Lower leg skin (tissue), 4 donors: ENCODE measurements at regions not wholly inside any gene's neighbourhood (a gene's known extent, or its start where the extent isn't known, plus 50 kb on each side); places are given as distances from the start of the nearest gene placed in this dataset.

Experiments
- DNase-seq, 2 donors: peaks; one replicate each; pipeline ENCODE4 v3.0.0-alpha.2; 2019; ENCODE audit warnings: low spot score in 2 of 2
- H3K4me3 ChIP-seq: fragments of 200-600 bp; sonication (generic); 2 replicates; pipeline ENCODE4 v1.5.1; 2017; ENCODE audit warnings: mild to moderate bottlenecking, low read depth; ENCODE audit not compliant: poor library complexity, severe bottlenecking
- POLR2A ChIP-seq, 2 donors: fragments of 450-650 bp; IDR thresholded peaks; one replicate each; pipeline ENCODE4 v1.6.1; 2016 to 2017; ENCODE audit warnings: antibody characterized with exemption in 2 of 2, mild to moderate bottlenecking in 1 of 2, moderate library complexity in 1 of 2
- WGBS, 2 donors: methylation state at CpG; one replicate each; pipeline ENCODE4 v1.1.5; 2018; 5-methylcytosine and 5-hydroxymethylcytosine counted together
- intact Hi-C: fragments of 100-400 bp; cut with DNase I; formaldehyde crosslinking; loops from one replicate; pipeline ENCODE4 v1.15.0; 2023; ENCODE audit warnings: low total_unique reads
- TF ChIP-seq, protein P1 (sequence below), 3 donors: fragments of 450-650 bp; IDR thresholded peaks; one replicate each; pipeline ENCODE4 v1.5.1; 2016; ENCODE audit warnings: antibody characterized with exemption in 3 of 3, mild to moderate bottlenecking in 3 of 3, moderate library complexity in 2 of 3

DNA sequence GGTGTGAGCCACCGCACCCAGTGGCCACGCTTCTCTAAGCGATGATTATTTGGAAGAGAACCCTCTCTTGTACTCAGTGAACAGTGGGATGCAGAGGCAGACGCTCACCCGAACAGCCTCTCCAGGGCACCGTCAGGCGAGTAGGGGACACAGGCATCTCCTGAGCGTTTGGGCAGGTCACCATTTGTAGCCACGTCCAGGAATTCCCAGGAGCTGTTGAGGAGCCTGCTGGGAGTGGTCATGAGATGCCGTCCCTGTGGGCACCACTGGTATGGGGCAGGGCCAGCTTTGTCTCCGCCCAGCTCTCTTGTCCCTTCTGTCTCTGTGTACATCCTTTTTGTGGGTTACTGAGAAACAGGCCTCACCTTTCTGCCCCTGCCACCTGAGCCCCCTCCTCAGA is 81.3 kb upstream of the ZNF469 start:
- H3K4me3 ChIP-seq: no peak overlapping the region
- WGBS, 2 donors: 89 to 90% methylated on average over 11 of the region's 11 CpGs
- intact Hi-C loops: no loop called here
- no peak for TF ChIP-seq POLR2A (IDR thresholded peaks at IDR 0.05)
- TF ChIP-seq, protein P1, sequence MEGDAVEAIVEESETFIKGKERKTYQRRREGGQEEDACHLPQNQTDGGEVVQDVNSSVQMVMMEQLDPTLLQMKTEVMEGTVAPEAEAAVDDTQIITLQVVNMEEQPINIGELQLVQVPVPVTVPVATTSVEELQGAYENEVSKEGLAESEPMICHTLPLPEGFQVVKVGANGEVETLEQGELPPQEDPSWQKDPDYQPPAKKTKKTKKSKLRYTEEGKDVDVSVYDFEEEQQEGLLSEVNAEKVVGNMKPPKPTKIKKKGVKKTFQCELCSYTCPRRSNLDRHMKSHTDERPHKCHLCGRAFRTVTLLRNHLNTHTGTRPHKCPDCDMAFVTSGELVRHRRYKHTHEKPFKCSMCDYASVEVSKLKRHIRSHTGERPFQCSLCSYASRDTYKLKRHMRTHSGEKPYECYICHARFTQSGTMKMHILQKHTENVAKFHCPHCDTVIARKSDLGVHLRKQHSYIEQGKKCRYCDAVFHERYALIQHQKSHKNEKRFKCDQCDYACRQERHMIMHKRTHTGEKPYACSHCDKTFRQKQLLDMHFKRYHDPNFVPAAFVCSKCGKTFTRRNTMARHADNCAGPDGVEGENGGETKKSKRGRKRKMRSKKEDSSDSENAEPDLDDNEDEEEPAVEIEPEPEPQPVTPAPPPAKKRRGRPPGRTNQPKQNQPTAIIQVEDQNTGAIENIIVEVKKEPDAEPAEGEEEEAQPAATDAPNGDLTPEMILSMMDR (IDR thresholded peaks at IDR 0.05): no peak
- no peak for DNase-seq

DNA sequence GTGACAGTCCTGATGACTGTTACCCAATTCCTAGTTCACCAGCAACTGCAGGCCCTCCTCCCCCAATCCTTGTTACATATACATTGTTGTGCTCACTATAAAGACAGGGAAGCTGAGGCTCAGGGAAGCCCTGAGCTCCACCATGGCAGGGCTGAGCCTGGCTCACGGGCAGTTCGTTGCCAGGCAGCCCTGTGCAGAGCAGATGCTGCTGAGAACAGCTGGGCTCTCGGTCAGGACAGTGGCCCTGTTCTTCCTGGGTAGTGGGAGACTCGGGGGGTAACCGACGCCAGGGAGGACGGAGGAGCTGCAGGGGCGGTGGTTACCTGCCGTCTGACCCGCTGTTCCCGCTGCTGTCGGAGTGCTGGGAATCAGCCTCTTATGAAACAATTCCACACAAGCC is 80.9 kb upstream of the ZNF469 start:
- DNase-seq: no peak

DNA sequence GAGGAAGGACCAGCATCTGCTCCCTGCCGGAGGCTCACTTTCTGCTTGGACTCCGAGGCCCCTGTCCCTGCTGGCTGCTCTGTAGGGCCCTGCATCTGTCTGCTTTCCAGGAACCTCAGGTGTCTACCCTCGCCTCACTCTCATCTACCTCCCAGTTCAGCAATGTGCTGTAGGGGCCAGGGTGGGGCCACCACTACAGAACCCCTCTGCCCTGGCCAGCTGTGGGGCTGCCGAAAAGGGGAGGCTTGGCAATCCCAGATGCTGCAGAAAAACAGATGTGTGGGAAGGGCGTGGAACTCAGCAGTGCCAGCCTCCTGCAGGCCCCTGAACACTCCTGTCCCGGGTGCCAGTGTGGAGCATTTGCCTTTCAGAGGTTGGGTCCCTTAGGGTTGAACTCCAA is 80.1 kb upstream of the ZNF469 start:
- TF ChIP-seq POLR2A (IDR thresholded peaks at IDR 0.05): no peak
- TF ChIP-seq, protein P1 (IDR thresholded peaks at IDR 0.05): no peak
- DNase-seq: no peak
- 89 to 92% methylated on average over 6 of the region's 6 CpGs for WGBS, 2 donors
- H3K4me3 ChIP-seq: no peak overlapping the region
- intact Hi-C loops: no loop called here

More for the DNA sequence above, 80.9 kb upstream of the ZNF469 start:
- intact Hi-C loops: no loop called here
- TF ChIP-seq, protein P1 (IDR thresholded peaks at IDR 0.05): no peak
- no peak for TF ChIP-seq POLR2A (IDR thresholded peaks at IDR 0.05)
- no peak overlapping the region for H3K4me3 ChIP-seq
- WGBS, 2 donors: 58 to 66% methylated on average over 12 of the region's 12 CpGs

DNA sequence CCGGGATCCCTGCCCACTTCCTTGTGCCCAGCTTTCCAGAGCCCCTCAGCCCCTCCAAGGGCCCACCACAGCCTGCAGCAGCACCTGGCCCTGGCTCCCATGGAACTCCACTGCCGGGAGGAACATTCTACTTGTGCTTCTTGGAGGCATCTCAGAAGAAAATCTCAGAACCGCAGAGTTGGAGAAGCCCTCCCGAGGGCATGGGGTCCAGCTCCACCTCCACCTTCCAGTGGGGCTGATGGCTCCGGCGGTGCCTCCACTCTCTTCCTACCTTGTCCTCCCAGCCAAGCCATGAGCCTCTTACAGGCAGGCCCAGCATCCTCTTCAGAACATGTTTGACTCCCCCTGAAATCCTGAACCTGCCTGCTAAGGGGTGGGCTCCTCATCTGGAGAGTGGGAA is 79.4 kb upstream of the ZNF469 start:
- WGBS, 2 donors: 79 to 89% methylated on average over 6 of the region's 6 CpGs
- DNase-seq: no peak
- TF ChIP-seq, protein P1 (IDR thresholded peaks at IDR 0.05): no peak
- TF ChIP-seq POLR2A (IDR thresholded peaks at IDR 0.05): no peak
- intact Hi-C loops: no loop called here
- H3K4me3 ChIP-seq: no peak overlapping the region

DNA sequence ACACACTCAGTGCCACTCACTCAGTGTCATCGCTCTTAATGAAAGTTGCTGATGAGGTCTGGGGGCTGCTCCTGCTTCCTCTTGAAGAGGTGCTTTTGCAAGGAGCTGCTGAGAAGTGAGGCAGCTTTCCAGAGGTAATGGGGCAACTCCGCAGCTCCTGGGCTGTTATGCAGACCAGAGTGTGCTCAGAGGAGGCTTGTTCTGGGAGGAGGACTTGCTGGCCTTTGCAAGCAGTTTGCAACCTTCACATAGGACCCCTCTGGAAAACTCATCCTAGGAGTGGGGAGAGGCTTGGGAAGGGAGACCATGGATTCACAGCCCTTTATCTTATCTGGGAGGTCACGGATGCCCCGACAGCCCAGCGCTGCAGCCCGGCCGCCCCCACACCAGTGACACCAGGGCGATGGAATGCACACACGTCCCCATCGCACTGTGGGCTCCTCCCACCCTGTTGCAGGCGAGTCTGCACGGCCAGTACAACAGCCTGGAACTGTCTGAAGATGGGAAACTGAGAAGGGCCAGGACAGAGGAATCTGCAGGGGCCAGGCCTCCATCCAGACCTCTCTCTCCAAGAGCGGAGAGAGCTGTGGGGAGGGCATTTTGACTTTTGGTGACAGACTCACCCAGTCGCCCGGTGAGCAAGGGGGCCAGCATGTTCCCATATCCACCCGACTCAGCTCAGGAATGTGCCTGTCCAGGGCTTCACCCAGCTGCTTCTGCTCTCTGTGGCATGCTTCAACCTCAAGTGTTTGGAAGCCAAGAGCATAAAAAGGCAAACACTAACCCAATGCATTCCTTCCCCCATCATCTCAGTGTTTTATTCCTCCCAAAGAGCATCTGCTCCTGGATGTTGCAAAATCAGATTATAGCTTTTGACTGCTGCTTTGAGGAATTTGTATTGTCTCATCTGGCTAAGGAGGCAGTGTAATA is 78.6 kb upstream of the ZNF469 start:
- DNase-seq: no peak
- TF ChIP-seq, protein P1 (IDR thresholded peaks at IDR 0.05): no peak
- TF ChIP-seq POLR2A (IDR thresholded peaks at IDR 0.05): no peak
- intact Hi-C loops: no loop called here
- WGBS, 2 donors: 51 to 67% methylated on average over 16 of the region's 16 CpGs
- H3K4me3 ChIP-seq: no peak overlapping the region
